ENCODE measurements at regions not wholly inside any gene's neighbourhood (a gene's known extent, or its start where the extent isn't known, plus 50 kb on each side); places are given as distances from the start of the nearest gene placed in this dataset.

DNA sequence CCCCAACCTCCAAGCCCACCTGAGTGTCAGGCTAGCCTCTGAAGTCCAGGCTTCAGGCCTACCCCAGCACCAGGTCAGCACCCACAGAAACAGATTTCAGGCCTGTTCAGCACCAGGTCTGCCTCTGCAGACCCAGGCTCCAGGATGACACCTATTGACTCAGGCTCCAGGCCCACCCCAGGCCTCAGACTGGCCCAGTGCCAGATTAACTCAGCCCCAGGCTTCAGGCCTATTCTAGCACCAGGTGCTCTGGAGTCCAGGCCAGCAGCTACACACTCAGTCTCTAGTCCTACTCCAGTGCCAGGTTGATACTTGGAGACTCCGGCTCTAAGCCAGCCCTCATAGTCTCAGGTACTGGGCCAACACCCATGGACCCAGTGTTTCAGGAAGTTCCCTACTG lies 541.7 kb upstream of the PBX1 start:
- TF ChIP-seq, protein P1, sequence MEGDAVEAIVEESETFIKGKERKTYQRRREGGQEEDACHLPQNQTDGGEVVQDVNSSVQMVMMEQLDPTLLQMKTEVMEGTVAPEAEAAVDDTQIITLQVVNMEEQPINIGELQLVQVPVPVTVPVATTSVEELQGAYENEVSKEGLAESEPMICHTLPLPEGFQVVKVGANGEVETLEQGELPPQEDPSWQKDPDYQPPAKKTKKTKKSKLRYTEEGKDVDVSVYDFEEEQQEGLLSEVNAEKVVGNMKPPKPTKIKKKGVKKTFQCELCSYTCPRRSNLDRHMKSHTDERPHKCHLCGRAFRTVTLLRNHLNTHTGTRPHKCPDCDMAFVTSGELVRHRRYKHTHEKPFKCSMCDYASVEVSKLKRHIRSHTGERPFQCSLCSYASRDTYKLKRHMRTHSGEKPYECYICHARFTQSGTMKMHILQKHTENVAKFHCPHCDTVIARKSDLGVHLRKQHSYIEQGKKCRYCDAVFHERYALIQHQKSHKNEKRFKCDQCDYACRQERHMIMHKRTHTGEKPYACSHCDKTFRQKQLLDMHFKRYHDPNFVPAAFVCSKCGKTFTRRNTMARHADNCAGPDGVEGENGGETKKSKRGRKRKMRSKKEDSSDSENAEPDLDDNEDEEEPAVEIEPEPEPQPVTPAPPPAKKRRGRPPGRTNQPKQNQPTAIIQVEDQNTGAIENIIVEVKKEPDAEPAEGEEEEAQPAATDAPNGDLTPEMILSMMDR (IDR thresholded peaks at IDR 0.05; ENCODE audit: extremely low read depth, missing control alignments) = no peak
- DNase-seq (ENCODE audit: low spot score) = no peak

DNA sequence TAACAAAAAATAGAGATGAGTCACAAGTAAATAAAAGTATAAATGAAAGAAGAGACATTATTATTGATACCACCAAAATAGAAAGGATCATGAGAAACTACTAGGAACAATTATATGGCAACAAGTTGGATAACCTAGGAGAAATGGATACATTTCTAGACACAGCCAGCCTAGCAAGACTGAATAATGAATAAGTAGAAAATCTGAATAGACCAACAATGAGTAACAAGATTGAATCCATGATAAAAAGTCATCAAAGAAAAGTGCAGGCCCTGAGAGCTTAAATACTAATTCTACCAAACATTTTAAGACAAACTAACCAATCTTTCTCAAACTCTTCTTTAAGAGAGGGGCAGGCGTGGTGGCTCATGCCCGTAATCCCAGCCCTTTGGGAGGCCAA lies 538.6 kb upstream of the PBX1 start:
- no peak for DNase-seq (ENCODE audit: low spot score)

DNA sequence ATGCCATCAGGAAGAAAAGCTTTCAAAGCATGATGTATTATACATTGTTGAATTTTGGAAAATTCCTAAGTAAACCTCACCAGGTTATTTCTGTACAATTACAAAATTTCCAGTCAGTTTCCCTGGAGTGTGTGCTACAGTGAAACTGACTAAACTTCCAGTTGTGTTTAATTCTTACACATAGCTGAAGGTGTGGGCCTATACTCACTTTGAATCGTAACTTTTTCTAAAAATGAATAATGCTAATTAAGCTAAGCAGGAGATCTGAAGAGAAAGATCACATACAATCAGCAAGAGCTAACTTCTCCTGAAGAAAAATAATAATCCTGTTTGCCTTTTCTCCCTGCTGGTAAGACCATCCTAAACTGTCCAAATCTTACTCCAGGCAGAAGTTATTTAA lies 537.2 kb upstream of the PBX1 start:
- TF ChIP-seq, protein P1 (IDR thresholded peaks at IDR 0.05; ENCODE audit: extremely low read depth, missing control alignments) = no peak
- no peak for DNase-seq (ENCODE audit: low spot score)

More for the DNA sequence above, 538.6 kb upstream of the PBX1 start:
- TF ChIP-seq, protein P1 (IDR thresholded peaks at IDR 0.05; ENCODE audit: extremely low read depth, missing control alignments) = no peak

DNA sequence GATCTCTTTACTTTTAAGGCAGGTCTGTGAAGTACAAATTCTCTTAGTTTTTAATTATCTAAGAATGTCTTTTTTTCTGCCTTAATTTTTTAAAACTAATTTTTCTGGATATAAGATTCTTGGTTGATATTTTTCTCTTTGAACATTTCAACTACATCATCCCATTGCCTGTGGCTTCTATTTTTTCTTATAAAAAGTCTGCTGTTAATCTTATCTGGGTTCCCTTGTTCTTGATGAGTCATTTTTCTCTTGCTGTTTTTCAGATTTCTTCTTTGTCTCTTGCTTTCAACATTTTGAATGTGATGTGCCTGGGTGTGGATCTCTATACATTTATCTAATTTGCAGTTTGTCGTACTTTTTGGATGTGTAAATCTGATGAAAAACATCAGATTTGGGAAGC lies 525.2 kb upstream of the PBX1 start:
- TF ChIP-seq, protein P1 (IDR thresholded peaks at IDR 0.05; ENCODE audit: extremely low read depth, missing control alignments) = no peak
- DNase-seq (ENCODE audit: low spot score) = no peak

DNA sequence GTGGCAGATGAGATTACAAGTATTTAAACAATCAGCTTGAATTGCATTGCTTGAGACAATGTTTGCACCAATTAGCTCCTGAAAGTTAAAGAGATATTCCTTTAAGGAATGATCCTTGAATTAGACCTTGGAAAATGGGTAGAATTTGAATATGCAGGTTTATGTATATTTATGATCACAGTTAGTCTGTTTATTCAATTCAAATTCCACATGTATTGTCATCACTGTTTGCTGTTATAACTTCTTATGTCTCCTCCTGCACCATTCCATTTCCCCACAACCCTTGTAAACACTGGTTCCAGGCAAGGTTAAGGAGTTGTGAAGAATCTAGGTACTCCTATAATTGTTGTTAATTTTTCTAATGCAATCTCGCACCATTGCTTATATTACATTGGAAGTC lies 518.2 kb upstream of the PBX1 start:
- no peak for DNase-seq (ENCODE audit: low spot score)
- TF ChIP-seq, protein P1 (IDR thresholded peaks at IDR 0.05; ENCODE audit: extremely low read depth, missing control alignments) = no peak

DNA sequence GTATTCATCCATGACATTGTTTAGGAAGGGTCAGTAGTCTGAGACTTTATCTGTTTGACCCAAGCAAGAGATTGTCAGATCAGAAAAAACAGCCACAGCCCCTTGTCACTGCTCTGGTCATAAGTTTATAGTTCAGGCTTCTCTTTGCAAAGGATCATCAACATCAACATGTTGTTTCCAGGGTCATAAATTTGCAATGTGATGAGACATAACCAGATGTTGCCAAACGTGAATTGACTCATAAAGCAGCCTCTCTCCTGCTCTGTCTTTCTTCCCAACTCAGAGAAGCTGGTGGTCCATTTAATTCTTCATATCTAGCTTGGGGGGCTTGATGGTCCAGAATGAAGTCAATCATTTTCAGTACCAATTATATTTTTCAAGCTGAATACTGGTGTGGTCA lies 507.2 kb upstream of the PBX1 start:
- TF ChIP-seq, protein P1 (IDR thresholded peaks at IDR 0.05; ENCODE audit: extremely low read depth, missing control alignments) = no peak
- DNase-seq (ENCODE audit: low spot score) = no peak

DNA sequence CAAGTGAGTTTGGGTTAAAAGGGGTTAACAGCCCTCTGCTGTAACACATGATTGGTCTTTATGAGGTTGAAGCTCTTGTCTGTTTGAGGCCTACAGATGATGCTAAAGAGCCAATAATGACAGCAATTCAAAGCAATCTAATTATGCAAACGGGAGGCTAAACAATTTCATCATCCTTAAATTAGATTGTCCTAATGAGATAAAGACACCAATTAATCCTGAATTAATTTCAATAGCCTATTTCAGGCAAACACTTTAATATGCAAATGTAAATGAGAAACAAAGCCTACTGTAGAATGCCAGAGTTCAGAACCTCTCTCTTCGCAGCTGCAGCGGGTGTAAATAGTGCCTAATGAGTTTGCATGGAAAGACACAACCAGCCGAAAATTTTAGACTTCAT lies 504.7 kb upstream of the PBX1 start:
- TF ChIP-seq, protein P1 (IDR thresholded peaks at IDR 0.05; ENCODE audit: extremely low read depth, missing control alignments) = no peak
- DNase-seq (ENCODE audit: low spot score) = no peak

All from GM20000 (cell line).